ENCODE measurements at regions not wholly inside any gene's neighbourhood (a gene's known extent, or its start where the extent isn't known, plus 50 kb on each side); places are given as distances from the start of the nearest gene placed in this dataset.

DNA sequence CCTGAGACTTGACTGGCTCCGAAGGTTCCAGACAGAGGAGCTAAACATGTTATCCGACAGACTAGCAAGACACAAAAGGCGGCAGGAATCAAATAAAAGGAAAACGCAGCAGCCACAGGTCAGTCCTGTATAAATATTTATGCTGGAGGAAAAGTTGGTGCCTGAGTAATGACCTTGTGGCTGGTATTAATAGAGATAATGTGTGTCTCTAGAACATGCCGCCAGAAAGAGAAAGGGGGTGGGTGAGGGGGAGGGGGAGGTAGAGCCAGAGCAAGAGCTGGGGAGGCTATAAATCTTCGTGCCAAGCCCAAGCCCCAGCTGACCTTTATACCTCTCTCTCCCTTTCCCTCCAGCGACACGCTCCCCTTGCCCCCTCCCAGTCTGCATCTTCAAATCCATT lies 590.4 kb downstream of the MED13L start:
- Histone ChIP-seq H3K4me3 (ENCODE audit: low read depth in 1 of 2, low read length in 2 of 2) (no peak overlapping the region), H3K27me3 (ENCODE audit: control insufficient read depth in 1 of 2, insufficient read depth in 2 of 2, low read length in 2 of 2) (no peaks in the 10 kb centered on the region), H3K27ac (ENCODE audit: low read depth in 2 of 2, low read length in 1 of 2) (no peak overlapping the region), H3K4me1 (ENCODE audit: control insufficient read depth in 2 of 2, insufficient read depth in 2 of 2, low read length in 1 of 2) (no peaks in the 10 kb centered on the region), H3K36me3 (ENCODE audit: control insufficient read depth in 2 of 2, insufficient read depth in 2 of 2, low read length in 1 of 2) (no peaks in the 10 kb centered on the region), H3K9me3 (ENCODE audit: control insufficient read depth in 2 of 2, insufficient read depth in 1 of 2, low read depth in 1 of 2, low read length in 1 of 2) (no peaks in the 10 kb centered on the region)
- 30 to 56% methylated on average over 8 of the region's 8 CpGs for WGBS, 2 donors

DNA sequence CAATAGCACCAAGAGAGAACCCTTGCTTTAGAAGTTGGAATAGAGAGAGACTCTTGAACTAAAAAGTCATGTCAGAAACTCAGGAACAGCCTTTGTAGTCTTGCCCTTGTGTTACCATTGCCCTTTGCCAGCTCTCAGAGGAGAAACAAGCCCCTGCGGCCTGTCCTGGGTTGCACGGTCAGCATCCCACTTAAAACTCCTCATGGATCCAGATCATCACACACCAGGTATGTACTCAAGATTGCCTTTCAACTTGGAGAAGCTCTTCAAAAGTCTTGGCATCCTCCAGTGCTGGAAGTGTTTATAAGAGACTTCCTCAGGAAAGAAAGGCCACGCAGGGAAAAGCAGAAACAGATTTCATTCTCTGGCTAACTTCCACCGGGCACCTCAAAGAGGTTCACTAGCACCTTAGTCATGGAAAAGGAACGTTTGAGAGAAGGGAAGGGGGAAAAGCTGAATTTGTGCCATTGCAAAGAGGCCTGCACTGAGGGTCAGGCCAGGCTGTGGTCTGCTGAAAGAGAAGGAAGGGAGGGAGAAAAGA lies 594.2 kb downstream of the MED13L start:
- Histone ChIP-seq H3K27ac (ENCODE audit: low read depth in 2 of 2, low read length in 1 of 2) (no peak overlapping the region), H3K36me3 (ENCODE audit: control insufficient read depth in 2 of 2, insufficient read depth in 2 of 2, low read length in 1 of 2) (no peaks in the 10 kb centered on the region), H3K4me1 (ENCODE audit: control insufficient read depth in 2 of 2, insufficient read depth in 2 of 2, low read length in 1 of 2) (no peaks in the 10 kb centered on the region), H3K27me3 (ENCODE audit: control insufficient read depth in 1 of 2, insufficient read depth in 2 of 2, low read length in 2 of 2) (no peaks in the 10 kb centered on the region), H3K9me3 (ENCODE audit: control insufficient read depth in 2 of 2, insufficient read depth in 1 of 2, low read depth in 1 of 2, low read length in 1 of 2) (no peaks in the 10 kb centered on the region), H3K4me3 (ENCODE audit: low read depth in 1 of 2, low read length in 2 of 2) (no peak overlapping the region)
- 55 to 71% methylated on average over 5 of the region's 5 CpGs for WGBS, 2 donors

GRCh38 chr12:115680967-115681366 lies 596.5 kb downstream of the MED13L start:
- no peaks in the 10 kb centered on the region for H3K36me3 ChIP-seq (ENCODE audit: control insufficient read depth in 2 of 2, insufficient read depth in 2 of 2, low read length in 1 of 2)
- no peaks in the 10 kb centered on the region for H3K4me1 ChIP-seq (ENCODE audit: control insufficient read depth in 2 of 2, insufficient read depth in 2 of 2, low read length in 1 of 2)
- no peaks in the 10 kb centered on the region for H3K9me3 ChIP-seq (ENCODE audit: control insufficient read depth in 2 of 2, insufficient read depth in 1 of 2, low read depth in 1 of 2, low read length in 1 of 2)
- no peak overlapping the region for H3K4me3 ChIP-seq (ENCODE audit: low read depth in 1 of 2, low read length in 2 of 2)
- no peaks in the 10 kb centered on the region for H3K27me3 ChIP-seq (ENCODE audit: control insufficient read depth in 1 of 2, insufficient read depth in 2 of 2, low read length in 2 of 2)
- WGBS, 2 donors = 93 to 95% methylated on average over 1 of the region's 1 CpG
- H3K27ac ChIP-seq (ENCODE audit: low read depth in 2 of 2, low read length in 1 of 2) = no peak overlapping the region

DNA sequence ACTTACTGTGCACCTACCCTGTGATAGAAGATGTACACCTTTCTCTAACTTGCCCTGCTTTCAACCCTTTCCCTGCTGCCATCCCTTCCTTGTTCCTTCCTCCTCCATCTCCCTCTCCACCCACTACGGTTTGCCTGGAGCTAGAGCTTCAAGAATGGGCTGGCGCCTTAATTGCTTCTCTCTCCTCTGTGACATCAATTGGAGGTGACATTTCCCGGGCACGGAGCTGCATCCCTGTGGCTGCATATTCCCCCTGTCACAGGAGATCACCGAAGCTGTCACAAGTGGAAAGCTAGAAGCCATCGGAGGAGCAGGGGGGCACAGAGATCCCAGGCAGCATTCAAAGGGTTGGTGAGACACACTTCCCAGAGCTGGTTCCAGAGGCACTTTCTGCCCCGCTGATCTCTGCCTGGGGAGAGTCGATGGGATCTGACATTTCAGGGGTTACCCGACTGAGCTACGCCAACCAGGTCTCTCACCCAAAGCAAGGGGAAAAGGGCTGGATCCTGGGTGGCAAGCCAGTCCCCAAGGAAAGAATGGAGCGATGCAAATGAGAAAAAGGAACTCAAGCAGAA lies 604.9 kb downstream of the MED13L start:
- 91 to 95% methylated on average over 11 of the region's 11 CpGs for WGBS, 2 donors
- Histone ChIP-seq H3K36me3 (ENCODE audit: control insufficient read depth in 2 of 2, insufficient read depth in 2 of 2, low read length in 1 of 2) (no peaks in the 10 kb centered on the region), H3K4me1 (ENCODE audit: control insufficient read depth in 2 of 2, insufficient read depth in 2 of 2, low read length in 1 of 2) (no peaks in the 10 kb centered on the region), H3K27me3 (ENCODE audit: control insufficient read depth in 1 of 2, insufficient read depth in 2 of 2, low read length in 2 of 2) (no peaks in the 10 kb centered on the region), H3K4me3 (ENCODE audit: low read depth in 1 of 2, low read length in 2 of 2) (no peak overlapping the region), H3K9me3 (ENCODE audit: control insufficient read depth in 2 of 2, insufficient read depth in 1 of 2, low read depth in 1 of 2, low read length in 1 of 2) (no peaks in the 10 kb centered on the region), H3K27ac (ENCODE audit: low read depth in 2 of 2, low read length in 1 of 2) (no peak overlapping the region)

DNA sequence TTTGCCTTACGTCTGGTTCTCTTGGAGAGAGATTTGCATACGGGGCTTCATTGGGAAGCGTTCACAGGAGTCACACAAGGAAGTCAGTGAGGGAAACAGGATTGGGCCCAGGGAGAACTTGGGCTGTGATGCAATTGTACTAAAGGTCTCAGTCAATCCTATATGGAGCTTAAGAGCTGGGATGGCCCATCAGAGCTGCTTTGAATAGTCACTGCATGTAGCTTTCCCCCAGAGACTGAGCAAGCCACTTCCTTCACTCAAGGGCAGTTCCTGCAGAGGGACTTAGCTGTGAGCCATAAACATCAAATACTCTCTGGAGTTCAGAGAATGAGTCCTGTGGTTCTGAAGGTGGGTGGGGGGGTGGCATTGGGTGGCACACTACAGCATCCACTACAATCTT lies 605.4 kb downstream of the MED13L start:
- Histone ChIP-seq H3K36me3 (ENCODE audit: control insufficient read depth in 2 of 2, insufficient read depth in 2 of 2, low read length in 1 of 2) (no peaks in the 10 kb centered on the region), H3K4me3 (ENCODE audit: low read depth in 1 of 2, low read length in 2 of 2) (no peak overlapping the region), H3K27ac (ENCODE audit: low read depth in 2 of 2, low read length in 1 of 2) (no peak overlapping the region), H3K9me3 (ENCODE audit: control insufficient read depth in 2 of 2, insufficient read depth in 1 of 2, low read depth in 1 of 2, low read length in 1 of 2) (no peaks in the 10 kb centered on the region), H3K4me1 (ENCODE audit: control insufficient read depth in 2 of 2, insufficient read depth in 2 of 2, low read length in 1 of 2) (no peaks in the 10 kb centered on the region), H3K27me3 (ENCODE audit: control insufficient read depth in 1 of 2, insufficient read depth in 2 of 2, low read length in 2 of 2) (no peaks in the 10 kb centered on the region)
- 68 to 82% methylated on average over 3 of the region's 3 CpGs for WGBS, 2 donors

DNA sequence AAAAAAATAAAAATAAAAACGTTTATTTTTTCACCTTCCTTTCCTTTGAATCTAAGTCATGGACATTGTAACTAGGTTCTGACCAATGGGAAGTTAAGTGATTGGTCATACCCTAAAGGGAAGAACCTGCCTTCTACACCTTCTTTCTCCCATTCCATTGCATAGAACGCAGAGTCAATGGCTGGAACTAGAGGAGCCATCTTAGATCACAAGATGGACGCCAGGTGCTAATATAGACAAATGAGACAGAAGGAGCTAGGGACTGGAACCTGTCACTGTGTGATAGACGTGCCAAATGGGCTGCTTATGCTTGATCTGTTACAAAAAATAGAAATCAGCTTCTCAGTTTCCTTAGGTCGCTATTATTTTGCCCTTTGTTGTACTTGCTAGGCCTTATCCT lies 606.6 kb downstream of the MED13L start:
- Histone ChIP-seq H3K4me1 (ENCODE audit: control insufficient read depth in 2 of 2, insufficient read depth in 2 of 2, low read length in 1 of 2) (no peaks in the 10 kb centered on the region), H3K27ac (ENCODE audit: low read depth in 2 of 2, low read length in 1 of 2) (no peak overlapping the region), H3K36me3 (ENCODE audit: control insufficient read depth in 2 of 2, insufficient read depth in 2 of 2, low read length in 1 of 2) (no peaks in the 10 kb centered on the region), H3K9me3 (ENCODE audit: control insufficient read depth in 2 of 2, insufficient read depth in 1 of 2, low read depth in 1 of 2, low read length in 1 of 2) (no peaks in the 10 kb centered on the region), H3K27me3 (ENCODE audit: control insufficient read depth in 1 of 2, insufficient read depth in 2 of 2, low read length in 2 of 2) (no peaks in the 10 kb centered on the region), H3K4me3 (ENCODE audit: low read depth in 1 of 2, low read length in 2 of 2) (no peak overlapping the region)
- WGBS, 2 donors = 75 to 86% methylated on average over 5 of the region's 5 CpGs

DNA sequence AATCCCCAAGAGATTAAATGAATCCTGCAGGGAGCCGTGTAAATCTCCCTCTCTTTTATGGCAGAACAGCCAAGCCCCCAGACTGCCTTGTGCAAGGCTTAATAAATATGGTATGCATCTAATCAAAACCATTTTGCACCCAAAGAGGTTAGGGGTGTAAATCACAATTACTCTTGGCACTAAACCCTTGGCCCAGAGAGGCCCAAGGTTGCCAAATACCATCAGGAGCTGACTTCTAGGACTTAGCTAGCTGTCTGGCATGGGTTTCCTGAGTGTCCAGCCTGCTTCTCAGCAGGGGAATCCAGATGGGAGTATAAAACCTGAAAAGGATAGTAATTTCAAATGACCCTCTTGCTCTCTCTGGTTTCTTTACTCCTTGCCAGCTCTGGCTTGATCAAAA lies 610.4 kb downstream of the MED13L start:
- no peaks in the 10 kb centered on the region for H3K27me3 ChIP-seq (ENCODE audit: control insufficient read depth in 1 of 2, insufficient read depth in 2 of 2, low read length in 2 of 2)
- no peaks in the 10 kb centered on the region for H3K36me3 ChIP-seq (ENCODE audit: control insufficient read depth in 2 of 2, insufficient read depth in 2 of 2, low read length in 1 of 2)
- 32 to 45% methylated on average over 1 of the region's 1 CpG for WGBS, 2 donors
- H3K9me3 ChIP-seq (ENCODE audit: control insufficient read depth in 2 of 2, insufficient read depth in 1 of 2, low read depth in 1 of 2, low read length in 1 of 2) = no peaks in the 10 kb centered on the region
- H3K4me1 ChIP-seq (ENCODE audit: control insufficient read depth in 2 of 2, insufficient read depth in 2 of 2, low read length in 1 of 2) = no peaks in the 10 kb centered on the region
- no peak overlapping the region for H3K4me3 ChIP-seq (ENCODE audit: low read depth in 1 of 2, low read length in 2 of 2)
- H3K27ac ChIP-seq (ENCODE audit: low read depth in 2 of 2, low read length in 1 of 2) = no peak overlapping the region

- H3K4me3 ChIP-seq (ENCODE audit: low read depth in 1 of 2, low read length in 2 of 2) = no peak overlapping the region
- H3K4me1 ChIP-seq (ENCODE audit: control insufficient read depth in 2 of 2, insufficient read depth in 2 of 2, low read length in 1 of 2) = no peaks in the 10 kb centered on the region
- no peaks in the 10 kb centered on the region for H3K36me3 ChIP-seq (ENCODE audit: control insufficient read depth in 2 of 2, insufficient read depth in 2 of 2, low read length in 1 of 2)
- H3K9me3 ChIP-seq (ENCODE audit: control insufficient read depth in 2 of 2, insufficient read depth in 1 of 2, low read depth in 1 of 2, low read length in 1 of 2) = no peaks in the 10 kb centered on the region
- H3K27ac ChIP-seq (ENCODE audit: low read depth in 2 of 2, low read length in 1 of 2) = no peak overlapping the region
- no peaks in the 10 kb centered on the region for H3K27me3 ChIP-seq (ENCODE audit: control insufficient read depth in 1 of 2, insufficient read depth in 2 of 2, low read length in 2 of 2)
Measured at GRCh38 chr12:115666168-115666567, 611.3 kb downstream of the MED13L start.

DNA sequence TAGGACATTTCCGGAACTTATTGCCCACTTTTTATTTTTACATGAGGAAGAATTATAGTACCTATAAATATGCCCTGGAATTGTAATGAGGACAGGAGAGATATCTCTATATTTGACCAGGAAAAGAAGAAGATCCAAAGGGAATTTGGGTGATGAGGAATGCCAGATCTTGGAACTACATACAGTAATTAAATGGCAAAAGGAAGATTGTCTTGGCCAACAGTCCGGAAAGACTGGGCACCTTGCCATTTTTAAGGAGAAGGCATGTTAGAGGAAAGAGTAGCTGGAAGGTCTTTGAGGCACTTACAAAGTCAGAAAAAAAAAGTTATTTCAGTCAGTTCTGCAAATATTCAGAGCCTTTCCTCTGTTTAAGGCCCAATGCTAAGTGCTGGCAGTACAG lies 616.4 kb downstream of the MED13L start:
- Histone ChIP-seq H3K9me3 (ENCODE audit: control insufficient read depth in 2 of 2, insufficient read depth in 1 of 2, low read depth in 1 of 2, low read length in 1 of 2) (no peaks in the 10 kb centered on the region), H3K27ac (ENCODE audit: low read depth in 2 of 2, low read length in 1 of 2) (no peak overlapping the region), H3K4me3 (ENCODE audit: low read depth in 1 of 2, low read length in 2 of 2) (no peak overlapping the region), H3K36me3 (ENCODE audit: control insufficient read depth in 2 of 2, insufficient read depth in 2 of 2, low read length in 1 of 2) (no peaks in the 10 kb centered on the region), H3K27me3 (ENCODE audit: control insufficient read depth in 1 of 2, insufficient read depth in 2 of 2, low read length in 2 of 2) (no peaks in the 10 kb centered on the region), H3K4me1 (ENCODE audit: control insufficient read depth in 2 of 2, insufficient read depth in 2 of 2, low read length in 1 of 2) (no peaks in the 10 kb centered on the region)
- WGBS, 2 donors = 47 to 56% methylated on average over 2 of the region's 2 CpGs

GRCh38 chr12:115660211-115660805 lies 617.2 kb downstream of the MED13L start:
- no peaks in the 10 kb centered on the region for H3K9me3 ChIP-seq (ENCODE audit: control insufficient read depth in 2 of 2, insufficient read depth in 1 of 2, low read depth in 1 of 2, low read length in 1 of 2)
- H3K27me3 ChIP-seq (ENCODE audit: control insufficient read depth in 1 of 2, insufficient read depth in 2 of 2, low read length in 2 of 2) = no peaks in the 10 kb centered on the region
- no peaks in the 10 kb centered on the region for H3K4me1 ChIP-seq (ENCODE audit: control insufficient read depth in 2 of 2, insufficient read depth in 2 of 2, low read length in 1 of 2)
- 37 to 41% methylated on average over 10 of the region's 10 CpGs for WGBS, 2 donors
- H3K27ac ChIP-seq (ENCODE audit: low read depth in 2 of 2, low read length in 1 of 2) = no peak overlapping the region
- no peak overlapping the region for H3K4me3 ChIP-seq (ENCODE audit: low read depth in 1 of 2, low read length in 2 of 2)
- no peaks in the 10 kb centered on the region for H3K36me3 ChIP-seq (ENCODE audit: control insufficient read depth in 2 of 2, insufficient read depth in 2 of 2, low read length in 1 of 2)
